ENCODE measurements at regions not wholly inside any gene's neighbourhood (a gene's known extent, or its start where the extent isn't known, plus 50 kb on each side); places are given as distances from the start of the nearest gene placed in this dataset.

- TF ChIP-seq CTCF (IDR thresholded peaks at IDR 0.05): no peak
- TF ChIP-seq POLR2A (IDR thresholded peaks at IDR 0.05): no peak
These were observed 121.1 kb downstream of the IRS2 start for GRCh38 chr13:109665240-109665639.
